BE2C (cell line): ENCODE measurements at regions not wholly inside any gene's neighbourhood (a gene's known extent, or its start where the extent isn't known, plus 50 kb on each side); places are given as distances from the start of the nearest gene placed in this dataset.

ENCODE experiments used
- DNase-seq: peaks from one replicate; pipeline ENCODE4 v3.0.0-alpha.2; 2020
- H3K27me3 ChIP-seq: fragments of 250-450 bp; sonication (Bioruptor Pico); 2 replicates; pipeline ENCODE4 v1.5.1; 2020; ENCODE audit warnings: mild to moderate bottlenecking
- H3K36me3 ChIP-seq: fragments of 250-450 bp; sonication (Bioruptor Pico); 2 replicates; pipeline ENCODE4 v1.5.1; 2020; ENCODE audit warnings: mild to moderate bottlenecking
- H3K4me1 ChIP-seq: fragments of 250-450 bp; sonication (Bioruptor Pico); 2 replicates; pipeline ENCODE4 v1.5.1; 2020
- H3K4me3 ChIP-seq: 2 replicates; pipeline ENCODE4 v1.5.1; 2011; ENCODE audit warnings: low read depth, low read length
- H3K9me3 ChIP-seq: fragments of 250-450 bp; sonication (Bioruptor Pico); 2 replicates; pipeline ENCODE4 v1.5.1; 2020
- TF ChIP-seq, protein P1 (sequence below): IDR thresholded peaks from 2 replicates; pipeline ENCODE4 v1.5.1; 2012; ENCODE audit warnings: mild to moderate bottlenecking, low read depth, low read length

DNA sequence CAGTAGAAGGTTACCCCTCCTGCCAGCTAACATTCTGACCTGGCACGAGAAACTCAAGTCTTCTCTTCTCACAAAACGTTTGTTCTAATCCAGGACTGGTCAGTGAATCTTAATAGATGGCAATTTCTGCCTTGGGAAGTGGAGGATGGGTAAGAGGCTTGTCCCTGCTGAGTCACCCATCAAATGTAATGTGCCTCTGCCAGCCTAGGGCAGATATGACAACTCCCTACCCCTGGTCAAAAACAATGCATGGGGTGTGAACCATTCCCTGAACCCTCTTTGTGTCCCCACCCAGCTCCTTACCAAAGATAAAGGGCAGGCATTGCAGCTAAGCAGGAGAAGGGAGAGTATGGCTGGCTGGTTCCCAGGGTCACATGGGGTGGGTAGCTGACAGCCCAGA lies 1052.9 kb downstream of the GALC start:
- Histone ChIP-seq H3K4me3 (no peak overlapping the region), H3K9me3 (no peaks in the 10 kb centered on the region), H3K27me3 (no peaks in the 10 kb centered on the region), H3K4me1 (no peaks in the 10 kb centered on the region), H3K36me3 (no peaks in the 10 kb centered on the region)
- TF ChIP-seq, protein P1, sequence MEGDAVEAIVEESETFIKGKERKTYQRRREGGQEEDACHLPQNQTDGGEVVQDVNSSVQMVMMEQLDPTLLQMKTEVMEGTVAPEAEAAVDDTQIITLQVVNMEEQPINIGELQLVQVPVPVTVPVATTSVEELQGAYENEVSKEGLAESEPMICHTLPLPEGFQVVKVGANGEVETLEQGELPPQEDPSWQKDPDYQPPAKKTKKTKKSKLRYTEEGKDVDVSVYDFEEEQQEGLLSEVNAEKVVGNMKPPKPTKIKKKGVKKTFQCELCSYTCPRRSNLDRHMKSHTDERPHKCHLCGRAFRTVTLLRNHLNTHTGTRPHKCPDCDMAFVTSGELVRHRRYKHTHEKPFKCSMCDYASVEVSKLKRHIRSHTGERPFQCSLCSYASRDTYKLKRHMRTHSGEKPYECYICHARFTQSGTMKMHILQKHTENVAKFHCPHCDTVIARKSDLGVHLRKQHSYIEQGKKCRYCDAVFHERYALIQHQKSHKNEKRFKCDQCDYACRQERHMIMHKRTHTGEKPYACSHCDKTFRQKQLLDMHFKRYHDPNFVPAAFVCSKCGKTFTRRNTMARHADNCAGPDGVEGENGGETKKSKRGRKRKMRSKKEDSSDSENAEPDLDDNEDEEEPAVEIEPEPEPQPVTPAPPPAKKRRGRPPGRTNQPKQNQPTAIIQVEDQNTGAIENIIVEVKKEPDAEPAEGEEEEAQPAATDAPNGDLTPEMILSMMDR = no peak
- no peak for DNase-seq

DNA sequence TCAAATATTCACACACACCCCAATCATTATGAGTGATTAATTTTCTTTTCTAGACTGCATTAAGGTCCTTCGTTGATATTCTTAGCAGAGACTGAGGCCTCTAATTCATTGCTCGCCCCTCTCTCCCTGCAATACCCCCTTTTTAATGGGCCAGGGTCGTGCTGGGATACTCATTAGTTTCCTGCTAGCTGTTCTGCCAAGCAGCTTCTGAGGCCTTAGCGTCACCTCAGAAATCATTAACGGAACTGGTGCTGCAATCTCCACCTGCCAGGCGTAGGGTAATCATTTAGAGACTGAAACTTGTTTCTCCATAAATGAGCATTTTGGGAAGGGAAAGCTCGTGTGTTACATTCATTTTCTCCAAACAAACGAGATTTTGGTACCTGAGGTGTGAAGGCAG lies 1054.7 kb downstream of the GALC start:
- TF ChIP-seq, protein P1 = no peak
- Histone ChIP-seq H3K27me3 (no peaks in the 10 kb centered on the region), H3K9me3 (no peaks in the 10 kb centered on the region), H3K36me3 (no peaks in the 10 kb centered on the region), H3K4me1 (no peaks in the 10 kb centered on the region), H3K4me3 (no peak overlapping the region)
- DNase-seq = no peak

DNA sequence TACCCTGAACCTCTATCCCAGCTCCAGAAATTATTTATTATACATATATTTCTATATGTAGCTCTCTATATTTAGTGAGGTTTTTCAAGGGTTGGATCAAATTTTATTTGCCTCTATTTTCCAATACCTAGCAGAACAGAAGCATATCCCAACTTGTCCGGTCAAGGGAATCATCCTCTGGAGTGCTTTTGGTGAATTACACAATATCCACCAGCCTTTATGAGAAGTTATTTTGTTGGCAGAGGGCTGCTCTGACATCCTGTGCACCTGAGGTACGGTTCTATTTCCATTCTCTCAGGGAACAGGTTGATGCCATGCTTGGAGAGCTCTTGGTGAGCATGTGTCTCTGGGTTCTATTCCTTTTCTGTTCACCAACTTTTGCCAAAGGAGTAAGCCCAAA lies 1056.4 kb downstream of the GALC start:
- H3K4me1 ChIP-seq = no peaks in the 10 kb centered on the region
- TF ChIP-seq, protein P1 = no peak
- no peak overlapping the region for H3K4me3 ChIP-seq
- DNase-seq = no peak
- no peaks in the 10 kb centered on the region for H3K36me3 ChIP-seq
- no peaks in the 10 kb centered on the region for H3K27me3 ChIP-seq
- no peaks in the 10 kb centered on the region for H3K9me3 ChIP-seq

DNA sequence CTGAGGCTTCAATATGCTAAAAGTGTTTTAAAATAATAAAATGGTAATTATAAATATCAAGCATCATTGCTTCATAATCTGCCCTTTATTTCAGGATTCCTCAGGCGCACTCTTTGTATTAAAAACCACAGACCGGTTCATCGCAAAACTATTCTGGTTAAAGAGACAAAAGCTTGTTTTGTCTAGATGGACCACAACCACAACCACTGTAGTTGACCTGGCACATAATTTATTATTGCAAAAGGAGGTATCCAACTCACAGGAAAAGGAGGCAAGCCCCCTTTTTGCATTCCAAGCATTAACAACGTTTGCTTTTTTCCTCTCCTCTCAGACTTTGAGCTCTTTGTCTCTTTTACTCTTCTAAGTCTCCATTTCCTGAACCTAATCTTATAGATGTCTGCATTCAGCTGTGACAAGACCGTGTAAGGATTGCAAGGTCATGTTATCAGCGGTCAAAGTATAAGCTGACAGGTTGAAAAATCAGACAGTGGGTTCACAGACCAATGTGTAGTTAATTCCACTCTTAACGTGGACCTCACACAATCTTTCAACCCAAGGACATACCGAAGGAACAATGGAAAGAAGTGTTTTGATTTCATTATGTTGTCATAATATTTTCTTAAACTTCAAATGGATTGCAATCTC lies 1057.6 kb downstream of the GALC start:
- no peak overlapping the region for H3K4me3 ChIP-seq
- no peaks in the 10 kb centered on the region for H3K27me3 ChIP-seq
- no peaks in the 10 kb centered on the region for H3K36me3 ChIP-seq
- H3K4me1 ChIP-seq = no peaks in the 10 kb centered on the region
- DNase-seq = no peak
- TF ChIP-seq, protein P1 = no peak
- H3K9me3 ChIP-seq = no peaks in the 10 kb centered on the region

DNA sequence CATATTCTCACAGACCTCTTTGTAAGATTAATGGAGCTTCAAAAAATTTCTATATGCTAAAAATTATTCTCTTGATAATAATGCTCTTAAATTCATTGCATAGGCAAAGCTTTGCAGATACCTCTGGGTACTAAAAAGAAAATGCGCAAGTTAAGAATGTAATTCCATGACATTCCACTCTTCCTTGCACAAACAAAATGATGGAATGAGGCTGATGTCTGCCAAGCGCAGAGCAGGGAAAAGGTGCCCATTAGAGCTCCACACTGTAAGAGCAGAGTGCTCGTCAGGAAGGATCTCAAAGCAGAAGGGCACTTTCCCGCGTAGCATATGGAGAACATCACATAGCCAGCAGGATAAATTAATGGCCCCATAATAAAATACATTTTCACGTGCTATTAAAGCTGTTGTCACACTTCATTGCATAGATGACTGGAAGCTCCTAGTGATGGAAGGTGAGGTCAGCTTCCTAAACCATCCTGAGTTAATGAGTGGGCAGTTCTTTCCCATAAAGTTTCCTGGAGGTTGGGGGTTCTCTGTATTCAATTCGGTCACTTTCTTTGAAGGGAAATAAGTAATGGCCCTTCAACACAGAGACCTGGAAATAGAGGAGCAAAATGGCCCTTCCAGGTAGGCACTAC lies 1058.9 kb downstream of the GALC start:
- no peaks in the 10 kb centered on the region for H3K9me3 ChIP-seq
- no peak for DNase-seq
- H3K4me1 ChIP-seq = no peaks in the 10 kb centered on the region
- TF ChIP-seq, protein P1 = no peak
- H3K4me3 ChIP-seq = no peak overlapping the region
- no peaks in the 10 kb centered on the region for H3K36me3 ChIP-seq
- H3K27me3 ChIP-seq = no peaks in the 10 kb centered on the region

DNA sequence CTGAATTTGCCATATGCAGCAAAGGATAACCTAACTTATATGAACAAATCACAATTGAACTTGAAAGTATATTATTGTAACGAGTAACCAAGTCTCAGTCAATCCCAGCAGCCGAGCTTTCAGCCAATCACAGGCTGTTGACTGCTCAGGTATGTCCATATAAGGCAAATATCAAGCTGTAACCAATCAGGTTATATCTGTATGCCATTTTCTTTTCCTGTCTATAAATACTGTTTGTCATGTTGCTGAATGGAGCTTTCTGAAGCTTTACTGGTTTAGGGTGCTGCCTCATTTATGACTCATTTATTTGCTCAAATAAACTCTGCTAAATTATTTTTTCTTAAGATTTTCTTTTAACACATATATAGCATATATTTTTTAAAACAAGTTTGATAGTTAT lies 1059.5 kb downstream of the GALC start:
- H3K4me1 ChIP-seq = no peaks in the 10 kb centered on the region
- no peak for DNase-seq
- H3K4me3 ChIP-seq = no peak overlapping the region
- H3K36me3 ChIP-seq = no peaks in the 10 kb centered on the region
- no peaks in the 10 kb centered on the region for H3K9me3 ChIP-seq
- TF ChIP-seq, protein P1 = no peak
- H3K27me3 ChIP-seq = no peaks in the 10 kb centered on the region
